Kidney epithelial cell (primary cell): ENCODE measurements at regions not wholly inside any gene's neighbourhood (a gene's known extent, or its start where the extent isn't known, plus 50 kb on each side); places are given as distances from the start of the nearest gene placed in this dataset.

Source experiments
- DNase-seq: peaks from one replicate; pipeline ENCODE4 v3.0.0-alpha.2; 2010; ENCODE audit warnings: low read depth
- H3K27me3 ChIP-seq: 2 replicates; pipeline ENCODE4 v1.6.0; 2011; ENCODE audit warnings: low read length; ENCODE audit not compliant: control insufficient read depth, insufficient read depth
- H3K36me3 ChIP-seq: 2 replicates; pipeline ENCODE4 v1.5.1; 2011; ENCODE audit warnings: low read length; ENCODE audit not compliant: control insufficient read depth, insufficient read depth
- H3K4me3 ChIP-seq: 2 replicates; pipeline ENCODE4 v1.5.1; 2011; ENCODE audit warnings: low read depth, mild to moderate bottlenecking, control low read depth, low read length
- TF ChIP-seq, protein P1 (sequence below): IDR thresholded peaks from 2 replicates; pipeline ENCODE4 v1.5.1; 2011; ENCODE audit warnings: mild to moderate bottlenecking, moderate library complexity, low read length, control low read depth, inconsistent platforms; ENCODE audit not compliant: insufficient read depth, poor library complexity, severe bottlenecking

GRCh38 chr20:54368570-54368969 is 106.8 kb upstream of the DOK5 start:
- TF ChIP-seq, protein P1, sequence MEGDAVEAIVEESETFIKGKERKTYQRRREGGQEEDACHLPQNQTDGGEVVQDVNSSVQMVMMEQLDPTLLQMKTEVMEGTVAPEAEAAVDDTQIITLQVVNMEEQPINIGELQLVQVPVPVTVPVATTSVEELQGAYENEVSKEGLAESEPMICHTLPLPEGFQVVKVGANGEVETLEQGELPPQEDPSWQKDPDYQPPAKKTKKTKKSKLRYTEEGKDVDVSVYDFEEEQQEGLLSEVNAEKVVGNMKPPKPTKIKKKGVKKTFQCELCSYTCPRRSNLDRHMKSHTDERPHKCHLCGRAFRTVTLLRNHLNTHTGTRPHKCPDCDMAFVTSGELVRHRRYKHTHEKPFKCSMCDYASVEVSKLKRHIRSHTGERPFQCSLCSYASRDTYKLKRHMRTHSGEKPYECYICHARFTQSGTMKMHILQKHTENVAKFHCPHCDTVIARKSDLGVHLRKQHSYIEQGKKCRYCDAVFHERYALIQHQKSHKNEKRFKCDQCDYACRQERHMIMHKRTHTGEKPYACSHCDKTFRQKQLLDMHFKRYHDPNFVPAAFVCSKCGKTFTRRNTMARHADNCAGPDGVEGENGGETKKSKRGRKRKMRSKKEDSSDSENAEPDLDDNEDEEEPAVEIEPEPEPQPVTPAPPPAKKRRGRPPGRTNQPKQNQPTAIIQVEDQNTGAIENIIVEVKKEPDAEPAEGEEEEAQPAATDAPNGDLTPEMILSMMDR, result no peak
- Histone ChIP-seq H3K36me3 (no peaks in the 10 kb centered on the region), H3K4me3 (no peak overlapping the region), H3K27me3 (no peaks in the 10 kb centered on the region)
- no peak for DNase-seq

GRCh38 chr20:54372313-54372712 is 103.1 kb upstream of the DOK5 start:
- TF ChIP-seq, protein P1, result no peak
- H3K36me3 ChIP-seq, result no peaks in the 10 kb centered on the region
- no peak overlapping the region for H3K4me3 ChIP-seq
- DNase-seq, result no peak
- no peaks in the 10 kb centered on the region for H3K27me3 ChIP-seq

GRCh38 chr20:54377992-54378773 is 97.2 kb upstream of the DOK5 start:
- TF ChIP-seq, protein P1, result no peak
- Histone ChIP-seq H3K4me3 (no peak overlapping the region), H3K36me3 (no peaks in the 10 kb centered on the region), H3K27me3 (no peaks in the 10 kb centered on the region)
- DNase-seq, result no peak

GRCh38 chr20:54379893-54380584 is 95.4 kb upstream of the DOK5 start:
- DNase-seq, result no peak
- H3K36me3 ChIP-seq, result no peaks in the 10 kb centered on the region
- TF ChIP-seq, protein P1, result no peak
- no peaks in the 10 kb centered on the region for H3K27me3 ChIP-seq
- no peak overlapping the region for H3K4me3 ChIP-seq

DNA sequence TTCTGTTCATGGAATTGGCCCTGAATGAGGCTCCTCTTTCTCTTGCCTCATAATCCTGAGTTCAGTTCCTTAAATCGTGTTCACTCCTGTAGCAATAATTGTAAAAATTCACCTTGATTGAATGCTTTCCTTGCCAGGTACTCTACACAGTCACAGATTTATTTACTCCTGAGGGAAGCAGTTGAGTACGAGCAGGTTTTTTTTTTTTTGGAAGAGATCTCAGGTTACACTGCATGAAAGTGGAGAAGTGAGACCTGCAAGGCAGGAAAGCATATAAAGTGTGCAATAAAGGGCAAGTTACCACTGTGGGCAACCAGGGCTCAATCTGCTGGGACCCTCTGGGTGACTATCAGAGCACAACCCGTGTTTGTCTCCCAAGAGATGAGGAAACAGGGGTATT is 93.0 kb upstream of the DOK5 start:
- no peak for DNase-seq
- Histone ChIP-seq H3K4me3 (no peak overlapping the region), H3K36me3 (no peaks in the 10 kb centered on the region), H3K27me3 (no peaks in the 10 kb centered on the region)
- TF ChIP-seq, protein P1, result no peak
